ES-I3 (cell line): ENCODE measurements at regions not wholly inside any gene's neighbourhood (a gene's known extent, or its start where the extent isn't known, plus 50 kb on each side); places are given as distances from the start of the nearest gene placed in this dataset.

Source experiments
- H3K36me3 ChIP-seq: 2 replicates; pipeline ENCODE4 v1.6.1; 2013; ENCODE audit warnings: mild to moderate bottlenecking, low read length, control low read depth, moderate library complexity; ENCODE audit not compliant: insufficient read depth
- H3K4me1 ChIP-seq: 2 replicates; pipeline ENCODE4 v1.6.1; 2013; ENCODE audit warnings: mild to moderate bottlenecking, control low read depth, low read length; ENCODE audit not compliant: insufficient read depth
- H3K9ac ChIP-seq: 2 replicates; pipeline ENCODE4 v1.6.1; 2013; ENCODE audit warnings: low read depth, mild to moderate bottlenecking, low read length, moderate library complexity
- H3K9me3 ChIP-seq: 2 replicates; pipeline ENCODE4 v1.6.1; 2013; ENCODE audit warnings: mild to moderate bottlenecking, low read length, moderate library complexity; ENCODE audit not compliant: control insufficient read depth, insufficient read depth

- Histone ChIP-seq H3K9me3 (no peaks in the 10 kb centered on the region), H3K4me1 (peaks cover 32% of the 10 kb centered on the region), H3K36me3 (no peaks in the 10 kb centered on the region), H3K9ac (peak overlapping the region; percentile 32; the same call in 1 of the 2 replicates)
Observed at GRCh38 chr20:56859801-56860261, 230.7 kb downstream of the TFAP2C start.

DNA sequence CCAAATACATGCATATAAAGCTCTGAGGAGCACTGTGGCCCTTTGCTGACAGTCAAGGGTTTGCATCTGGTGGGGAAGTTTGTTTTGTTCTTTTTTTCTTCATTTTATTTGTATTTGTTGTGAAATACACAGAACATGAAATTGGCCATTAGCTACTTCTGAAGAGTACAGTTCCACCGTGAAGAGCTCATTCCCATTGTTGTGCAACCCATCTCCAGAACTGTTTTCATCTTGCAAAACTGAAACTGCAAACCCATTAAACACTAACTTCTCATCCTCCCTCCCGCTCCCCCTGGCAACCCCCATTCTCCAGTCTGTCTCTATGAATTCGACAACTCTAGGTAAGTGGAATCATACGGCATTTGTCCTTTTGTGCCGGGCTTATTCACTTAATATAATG, 231.3 kb downstream of the TFAP2C start:
- Histone ChIP-seq H3K9me3 (no peaks in the 10 kb centered on the region), H3K9ac (peak overlapping the region; percentile 32; the same call in 1 of the 2 replicates), H3K36me3 (no peaks in the 10 kb centered on the region), H3K4me1 (peaks cover 32% of the 10 kb centered on the region)

DNA sequence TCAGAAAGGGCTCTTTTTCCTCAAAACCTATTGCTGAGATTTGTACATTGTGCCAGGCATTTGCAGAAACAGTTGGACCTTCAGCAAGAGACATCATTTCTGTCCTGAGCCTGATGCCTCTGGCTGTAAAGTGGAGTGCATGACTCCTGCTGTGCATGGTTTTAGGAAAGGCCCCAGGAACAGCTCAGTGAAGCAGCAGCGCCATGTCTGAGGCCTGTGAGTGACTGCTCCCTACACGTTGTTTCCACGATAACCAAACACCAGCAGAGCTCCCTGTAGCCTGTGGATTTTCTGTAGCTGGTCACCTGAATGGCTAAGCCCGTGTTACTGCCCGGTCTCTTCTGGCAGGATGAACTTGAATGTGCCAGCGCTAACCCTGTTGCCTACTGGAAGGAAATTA, 232.5 kb downstream of the TFAP2C start:
- Histone ChIP-seq H3K9me3 (no peaks in the 10 kb centered on the region), H3K36me3 (no peaks in the 10 kb centered on the region), H3K4me1 (peaks cover 32% of the 10 kb centered on the region), H3K9ac (no peak overlapping the region)

GRCh38 chr20:56865055-56865454, 235.9 kb downstream of the TFAP2C start:
- H3K36me3 ChIP-seq: no peaks in the 10 kb centered on the region
- H3K4me1 ChIP-seq: peaks cover 18% of the 10 kb centered on the region
- H3K9ac ChIP-seq: no peak overlapping the region
- H3K9me3 ChIP-seq: no peaks in the 10 kb centered on the region

- no peaks in the 10 kb centered on the region for H3K9me3 ChIP-seq
- no peaks in the 10 kb centered on the region for H3K36me3 ChIP-seq
- H3K9ac ChIP-seq: no peak overlapping the region
- H3K4me1 ChIP-seq: peaks cover under 1% of the 10 kb centered on the region; the same call in 1 of the 2 replicates
Observed at GRCh38 chr20:56867128-56867527, 238.0 kb downstream of the TFAP2C start.

GRCh38 chr20:56868746-56869145, 239.6 kb downstream of the TFAP2C start:
- H3K9me3 ChIP-seq: no peaks in the 10 kb centered on the region

DNA sequence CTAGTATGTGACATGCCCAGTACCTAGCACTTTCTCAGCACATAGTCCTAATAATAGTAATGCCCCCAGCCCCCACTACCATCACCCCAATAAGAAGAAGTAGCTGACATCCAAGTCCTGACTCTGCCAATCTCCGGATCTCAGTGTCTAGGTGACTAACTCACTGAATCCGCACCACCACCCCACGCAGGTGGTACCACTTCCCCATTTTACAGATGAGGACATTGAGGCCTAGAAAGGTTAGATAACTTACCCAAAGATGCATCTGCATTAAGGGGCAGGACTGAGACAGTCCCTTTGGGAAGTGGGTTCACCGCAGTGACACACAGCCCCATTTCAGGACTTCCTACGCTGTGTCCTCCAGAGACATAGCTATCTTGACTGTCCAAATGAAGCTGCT, 241.2 kb downstream of the TFAP2C start:
- H3K9me3 ChIP-seq: no peaks in the 10 kb centered on the region
- H3K9ac ChIP-seq: no peak overlapping the region
- peaks cover 4% of the 10 kb centered on the region for H3K4me1 ChIP-seq
- H3K36me3 ChIP-seq: no peaks in the 10 kb centered on the region

More at GRCh38 chr20:56868746-56869145, 239.6 kb downstream of the TFAP2C start:
- Histone ChIP-seq H3K9ac (no peak overlapping the region), H3K4me1 (no peaks in the 10 kb centered on the region), H3K36me3 (no peaks in the 10 kb centered on the region)

DNA sequence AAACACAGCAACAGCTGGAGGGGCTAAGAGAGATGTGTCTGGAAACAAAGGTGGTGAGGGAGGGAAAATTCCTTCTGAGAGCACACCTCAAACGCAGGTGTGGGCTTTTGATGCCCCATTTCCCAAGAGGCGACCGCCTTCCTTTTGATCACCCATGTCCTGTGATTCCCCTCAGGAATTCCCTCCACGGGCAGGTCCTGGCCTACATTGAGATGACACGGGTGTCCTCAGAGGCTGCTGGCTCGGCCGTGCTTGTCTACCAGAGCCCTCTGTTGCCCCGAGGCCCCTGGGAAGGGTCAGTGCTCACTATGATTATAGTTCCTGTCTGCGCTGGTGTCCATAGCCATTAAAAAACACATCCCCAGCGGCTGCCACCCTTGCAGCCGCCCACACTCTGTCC, 242.6 kb downstream of the TFAP2C start:
- peaks cover 8% of the 10 kb centered on the region for H3K4me1 ChIP-seq
- no peaks in the 10 kb centered on the region for H3K9me3 ChIP-seq
- no peak overlapping the region for H3K9ac ChIP-seq
- no peaks in the 10 kb centered on the region for H3K36me3 ChIP-seq

DNA sequence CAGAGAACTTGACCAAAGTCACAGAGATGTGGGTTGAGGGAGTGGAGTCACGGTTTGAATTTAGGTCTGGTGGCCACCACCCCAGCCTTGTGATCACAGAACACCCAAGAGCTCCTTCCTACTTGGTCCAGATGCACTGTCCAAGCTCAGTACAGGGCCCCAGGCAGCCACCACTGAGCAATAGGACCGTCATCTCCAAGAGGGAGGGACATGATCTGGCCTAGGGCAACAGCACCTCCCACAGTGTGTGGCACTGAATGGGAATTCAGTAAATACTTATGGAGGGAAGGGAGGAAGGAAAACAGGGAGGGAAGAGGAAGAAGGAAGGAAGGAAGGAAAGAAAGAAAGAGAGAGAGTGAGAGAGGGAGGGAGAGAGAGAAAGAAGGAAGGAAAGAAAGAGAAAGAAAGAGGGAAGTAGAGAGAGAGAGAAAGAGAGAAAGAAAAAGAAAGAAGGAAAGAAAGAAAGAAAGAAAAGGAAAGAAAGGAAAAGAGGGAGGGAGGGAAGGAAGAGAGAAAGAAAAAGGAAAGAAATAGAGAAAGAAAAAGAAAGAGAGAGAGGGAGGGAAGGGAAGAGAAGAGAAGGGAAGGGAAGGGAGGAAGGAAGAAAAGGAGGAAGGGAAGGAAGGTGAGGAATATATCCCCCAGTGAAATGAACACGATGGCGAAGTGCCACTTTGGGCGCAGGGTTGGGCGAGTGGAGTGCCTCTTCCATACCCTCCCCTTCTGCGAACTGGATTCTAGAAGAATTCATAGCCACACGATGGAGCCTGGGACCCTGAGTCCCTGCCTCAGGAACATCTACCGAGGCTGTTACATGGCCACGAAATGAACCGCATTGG, 243.7 kb downstream of the TFAP2C start:
- Histone ChIP-seq H3K9ac (no peak overlapping the region), H3K4me1 (peaks cover 8% of the 10 kb centered on the region), H3K9me3 (no peaks in the 10 kb centered on the region), H3K36me3 (no peaks in the 10 kb centered on the region)

DNA sequence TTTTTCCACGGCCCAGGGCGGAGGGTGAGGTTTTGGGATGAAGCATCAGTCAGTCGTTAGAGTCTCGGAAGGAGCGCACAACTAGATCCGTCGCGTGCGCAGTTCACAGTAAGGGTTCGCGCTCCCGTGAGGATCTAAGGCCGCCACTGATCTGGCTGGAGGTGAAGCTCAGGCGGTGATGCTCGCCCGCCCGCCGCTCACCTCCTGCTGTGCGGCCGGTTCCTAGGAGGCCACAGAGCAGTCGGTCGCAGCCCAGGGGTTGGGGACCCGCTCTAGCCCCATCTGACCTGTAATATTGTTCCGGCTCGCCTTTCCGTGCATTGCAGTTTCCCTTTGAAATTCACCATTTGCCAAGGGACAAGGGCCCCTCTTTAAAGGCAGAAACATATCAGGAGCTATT, 244.7 kb downstream of the TFAP2C start:
- H3K9ac ChIP-seq: no peak overlapping the region
- H3K36me3 ChIP-seq: no peaks in the 10 kb centered on the region
- no peaks in the 10 kb centered on the region for H3K9me3 ChIP-seq
- peaks cover 8% of the 10 kb centered on the region for H3K4me1 ChIP-seq

DNA sequence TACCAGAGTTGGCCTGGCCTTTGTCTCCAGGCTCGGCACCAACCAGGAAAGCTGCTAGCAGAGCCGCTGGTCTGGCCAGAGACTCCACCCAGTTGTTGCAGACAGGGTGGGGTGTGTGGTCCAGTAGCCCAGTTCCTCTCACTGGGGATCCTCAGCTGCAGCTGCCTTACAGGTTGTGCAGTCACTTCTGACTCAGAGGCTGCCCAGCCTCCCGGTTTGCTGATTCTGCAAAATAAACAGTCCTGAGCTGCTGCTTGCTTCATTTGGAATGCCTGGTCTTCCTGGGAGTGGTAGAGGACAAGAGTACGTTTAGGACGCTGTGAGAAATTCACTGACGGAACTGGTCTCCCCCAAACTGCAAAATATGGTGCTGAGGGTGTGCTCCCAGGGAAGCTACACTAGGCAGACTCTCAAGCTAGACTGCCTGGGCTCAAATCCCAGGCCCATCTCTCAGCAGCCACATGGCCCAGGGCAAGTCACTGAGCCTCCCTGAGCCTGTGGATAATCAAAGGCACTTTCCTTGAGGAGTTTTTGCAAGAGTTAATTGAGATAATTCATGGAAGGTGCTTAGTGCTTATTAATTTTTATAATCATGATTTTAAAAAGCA, 246.1 kb downstream of the TFAP2C start:
- Histone ChIP-seq H3K9me3 (no peaks in the 10 kb centered on the region), H3K4me1 (peaks cover 8% of the 10 kb centered on the region), H3K9ac (no peak overlapping the region), H3K36me3 (no peaks in the 10 kb centered on the region)

- Histone ChIP-seq H3K9me3 (no peaks in the 10 kb centered on the region), H3K9ac (no peak overlapping the region), H3K4me1 (peaks cover 8% of the 10 kb centered on the region), H3K36me3 (no peaks in the 10 kb centered on the region)
Observed at GRCh38 chr20:56875803-56876202, 246.7 kb downstream of the TFAP2C start.

DNA sequence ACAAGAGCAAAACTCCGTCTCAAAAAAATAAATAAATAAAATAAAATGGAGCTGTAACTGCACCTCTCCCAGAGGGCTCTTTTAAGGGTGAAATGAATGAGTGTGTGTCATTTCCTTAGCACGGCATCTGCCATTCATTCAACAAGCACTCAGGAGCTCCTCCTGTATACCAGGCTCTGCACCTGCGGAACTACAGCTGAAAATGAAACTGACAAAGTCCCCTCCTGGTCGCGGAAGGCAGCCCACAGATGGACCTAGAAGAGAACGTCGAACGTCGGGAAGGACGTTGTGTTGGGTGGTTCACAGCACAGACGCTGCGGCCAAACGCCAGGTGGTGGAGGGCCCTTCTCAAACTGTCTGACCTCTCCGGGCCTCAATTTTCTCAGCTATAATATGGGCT, 256.4 kb downstream of the TFAP2C start:
- Histone ChIP-seq H3K36me3 (no peaks in the 10 kb centered on the region), H3K9me3 (no peaks in the 10 kb centered on the region; the same call in 1 of the 2 replicates), H3K4me1 (no peaks in the 10 kb centered on the region)

DNA sequence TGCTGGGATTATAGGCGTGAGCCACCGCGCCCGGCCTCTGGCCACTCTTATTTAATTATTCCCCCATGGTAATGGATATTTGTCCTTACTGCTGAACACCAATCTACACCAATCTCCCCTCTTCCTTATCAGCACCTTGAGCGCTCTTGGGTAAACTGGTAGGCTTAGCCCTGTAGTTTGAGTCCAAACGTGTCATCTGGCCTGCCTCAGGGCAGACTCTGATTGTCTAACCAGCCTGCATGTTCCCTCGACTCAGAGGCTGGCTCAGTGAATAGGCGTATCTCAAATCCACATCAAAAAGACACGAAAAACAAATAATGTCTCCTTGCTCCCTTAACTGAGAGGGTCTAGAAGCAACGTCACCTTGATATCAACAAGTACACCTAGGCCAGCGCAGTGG, 260.9 kb downstream of the TFAP2C start:
- Histone ChIP-seq H3K9ac (no peak overlapping the region), H3K9me3 (no peaks in the 10 kb centered on the region; the same call in 1 of the 2 replicates), H3K4me1 (peaks cover 7% of the 10 kb centered on the region), H3K36me3 (no peaks in the 10 kb centered on the region)

More for the DNA sequence above, 256.4 kb downstream of the TFAP2C start:
- H3K9ac ChIP-seq: no peak overlapping the region
